ENCODE measurements at regions not wholly inside any gene's neighbourhood (a gene's known extent, or its start where the extent isn't known, plus 50 kb on each side); places are given as distances from the start of the nearest gene placed in this dataset.

DNA sequence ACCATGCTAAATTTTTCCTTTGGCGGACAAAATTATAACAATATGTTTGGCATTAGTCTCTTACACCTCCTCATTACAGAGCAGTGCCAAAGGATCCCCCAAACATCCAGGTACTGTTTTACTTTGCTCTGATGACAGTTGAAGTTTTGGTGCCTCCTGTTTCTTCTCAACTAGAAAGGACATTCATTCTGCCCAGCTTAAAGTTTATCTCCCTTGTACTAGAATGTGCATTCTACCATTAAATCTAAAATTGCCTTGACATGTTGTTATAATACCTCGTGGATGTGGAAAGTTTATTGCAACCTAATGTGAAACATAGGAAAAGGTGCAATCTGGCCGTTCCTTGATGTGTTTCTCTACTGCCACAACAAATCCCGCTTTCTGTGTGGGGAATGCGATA lies 173.4 kb downstream of the KITLG start:
- H3K36me3 ChIP-seq (ENCODE audit: insufficient read depth, low read length) = no peaks in the 10 kb centered on the region
- H3K9ac ChIP-seq (ENCODE audit: insufficient read length) = no peak overlapping the region
- no peak for TF ChIP-seq EZH2 (IDR thresholded peaks at IDR 0.05)
- no peak for TF ChIP-seq POLR2AphosphoS5 (IDR thresholded peaks at IDR 0.05; ENCODE audit: borderline replicate concordance, low read depth, low read length)
- TF ChIP-seq FOXP2 (optimal IDR thresholded peaks at IDR 0.05; ENCODE audit: control extremely low read depth, extremely low read length, insufficient read depth) = no peak
- no peak overlapping the region for H3K4me3 ChIP-seq
- DNase-seq (ENCODE audit: low read depth, low spot score) = no peak
- no peaks in the 10 kb centered on the region for H3K9me3 ChIP-seq (ENCODE audit: low read depth, low read length)
- H3K27ac ChIP-seq = no peak overlapping the region

GRCh38 chr12:88408823-88409222 lies 171.4 kb downstream of the KITLG start:
- no peak for DNase-seq (ENCODE audit: low read depth, low spot score)
- H3K36me3 ChIP-seq (ENCODE audit: insufficient read depth, low read length) = no peaks in the 10 kb centered on the region
- H3K9me3 ChIP-seq (ENCODE audit: low read depth, low read length) = no peaks in the 10 kb centered on the region
- H3K4me3 ChIP-seq = no peak overlapping the region
- TF ChIP-seq FOXP2 (optimal IDR thresholded peaks at IDR 0.05; ENCODE audit: control extremely low read depth, extremely low read length, insufficient read depth) (no peak), EZH2 (IDR thresholded peaks at IDR 0.05) (no peak), POLR2AphosphoS5 (IDR thresholded peaks at IDR 0.05; ENCODE audit: borderline replicate concordance, low read depth, low read length) (no peak)
- H3K27ac ChIP-seq = no peak overlapping the region
- no peak overlapping the region for H3K9ac ChIP-seq (ENCODE audit: insufficient read length)

DNA sequence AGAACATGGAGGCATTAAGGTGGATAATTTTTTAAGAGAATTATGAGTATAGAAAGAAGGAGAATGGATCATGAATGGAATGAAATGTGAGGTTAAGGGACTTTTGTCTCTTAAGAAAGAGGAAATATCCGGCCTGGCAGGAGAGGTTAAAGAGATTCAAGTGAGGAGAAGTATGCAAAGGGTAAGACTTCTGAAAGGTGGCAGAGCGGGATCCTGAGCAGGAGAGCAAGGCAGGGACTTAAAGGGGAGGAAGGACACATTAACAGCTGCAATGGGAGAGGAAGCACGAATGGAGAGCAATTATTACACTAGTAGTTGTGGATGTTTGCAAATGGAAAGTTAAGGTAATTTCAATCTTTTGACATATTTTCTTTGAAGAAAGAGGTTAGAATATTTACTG lies 171.0 kb downstream of the KITLG start:
- Histone ChIP-seq H3K27ac (no peak overlapping the region), H3K4me3 (no peak overlapping the region), H3K9ac (ENCODE audit: insufficient read length) (no peak overlapping the region), H3K36me3 (ENCODE audit: insufficient read depth, low read length) (no peaks in the 10 kb centered on the region), H3K9me3 (ENCODE audit: low read depth, low read length) (no peaks in the 10 kb centered on the region)
- DNase-seq (ENCODE audit: low read depth, low spot score) = no peak
- TF ChIP-seq EZH2 (IDR thresholded peaks at IDR 0.05) = no peak

GRCh38 chr12:88411689-88412088 lies 168.6 kb downstream of the KITLG start:
- no peak overlapping the region for H3K27ac ChIP-seq
- no peaks in the 10 kb centered on the region for H3K36me3 ChIP-seq (ENCODE audit: insufficient read depth, low read length)
- TF ChIP-seq POLR2AphosphoS5 (IDR thresholded peaks at IDR 0.05; ENCODE audit: borderline replicate concordance, low read depth, low read length) = no peak
- no peak for TF ChIP-seq EZH2 (IDR thresholded peaks at IDR 0.05)
- TF ChIP-seq FOXP2 (optimal IDR thresholded peaks at IDR 0.05; ENCODE audit: control extremely low read depth, extremely low read length, insufficient read depth) = no peak
- H3K9me3 ChIP-seq (ENCODE audit: low read depth, low read length) = no peaks in the 10 kb centered on the region
- H3K4me3 ChIP-seq = no peak overlapping the region
- no peak overlapping the region for H3K9ac ChIP-seq (ENCODE audit: insufficient read length)
- DNase-seq (ENCODE audit: low read depth, low spot score) = no peak

DNA sequence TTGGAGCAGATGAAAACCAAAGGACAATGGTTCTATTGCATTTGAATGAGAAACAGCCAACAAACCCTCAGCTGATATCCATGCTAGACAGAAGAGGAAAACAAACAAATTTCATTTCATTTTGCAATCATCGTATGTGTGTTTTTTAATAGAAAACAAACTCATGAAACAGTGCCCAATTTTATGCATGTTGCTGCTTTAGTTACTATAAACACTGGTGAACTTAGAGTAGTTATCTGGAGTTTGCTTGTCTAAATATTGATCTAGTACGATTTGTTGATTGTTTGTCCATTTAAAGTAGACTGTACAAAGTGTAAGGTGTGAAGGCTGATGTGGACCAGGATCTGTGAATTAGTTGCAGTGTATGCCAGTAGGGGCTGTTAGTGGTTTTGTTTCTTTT lies 166.6 kb downstream of the KITLG start:
- no peak overlapping the region for H3K27ac ChIP-seq
- no peak for DNase-seq (ENCODE audit: low read depth, low spot score)
- H3K9me3 ChIP-seq (ENCODE audit: low read depth, low read length) = no peaks in the 10 kb centered on the region
- H3K4me3 ChIP-seq = no peak overlapping the region
- no peak overlapping the region for H3K9ac ChIP-seq (ENCODE audit: insufficient read length)
- H3K36me3 ChIP-seq (ENCODE audit: insufficient read depth, low read length) = no peaks in the 10 kb centered on the region
- TF ChIP-seq EZH2 (IDR thresholded peaks at IDR 0.05) = no peak
- TF ChIP-seq POLR2AphosphoS5 (IDR thresholded peaks at IDR 0.05; ENCODE audit: borderline replicate concordance, low read depth, low read length) = no peak
- no peak for TF ChIP-seq FOXP2 (optimal IDR thresholded peaks at IDR 0.05; ENCODE audit: control extremely low read depth, extremely low read length, insufficient read depth)

- H3K9ac ChIP-seq (ENCODE audit: insufficient read length) = no peak overlapping the region
- H3K9me3 ChIP-seq (ENCODE audit: low read depth, low read length) = no peaks in the 10 kb centered on the region
- H3K27ac ChIP-seq = no peak overlapping the region
- no peak overlapping the region for H3K4me3 ChIP-seq
- DNase-seq (ENCODE audit: low read depth, low spot score) = no peak
- H3K36me3 ChIP-seq (ENCODE audit: insufficient read depth, low read length) = no peaks in the 10 kb centered on the region
- TF ChIP-seq EZH2 (IDR thresholded peaks at IDR 0.05) (no peak), POLR2AphosphoS5 (IDR thresholded peaks at IDR 0.05; ENCODE audit: borderline replicate concordance, low read depth, low read length) (no peak), FOXP2 (optimal IDR thresholded peaks at IDR 0.05; ENCODE audit: control extremely low read depth, extremely low read length, insufficient read depth) (no peak)
Measured at GRCh38 chr12:88416155-88416554, 164.1 kb downstream of the KITLG start.

GRCh38 chr12:88416786-88417185 lies 163.5 kb downstream of the KITLG start:
- no peak for TF ChIP-seq POLR2AphosphoS5 (IDR thresholded peaks at IDR 0.05; ENCODE audit: borderline replicate concordance, low read depth, low read length)
- no peak for TF ChIP-seq FOXP2 (optimal IDR thresholded peaks at IDR 0.05; ENCODE audit: control extremely low read depth, extremely low read length, insufficient read depth)
- TF ChIP-seq EZH2 (IDR thresholded peaks at IDR 0.05) = no peak
- no peak overlapping the region for H3K4me3 ChIP-seq
- H3K27ac ChIP-seq = no peak overlapping the region

GRCh38 chr12:88417531-88417930 lies 162.7 kb downstream of the KITLG start:
- TF ChIP-seq FOXP2 (optimal IDR thresholded peaks at IDR 0.05; ENCODE audit: control extremely low read depth, extremely low read length, insufficient read depth) (no peak), POLR2AphosphoS5 (IDR thresholded peaks at IDR 0.05; ENCODE audit: borderline replicate concordance, low read depth, low read length) (no peak), EZH2 (IDR thresholded peaks at IDR 0.05) (no peak)
- no peaks in the 10 kb centered on the region for H3K36me3 ChIP-seq (ENCODE audit: insufficient read depth, low read length)
- no peak overlapping the region for H3K9ac ChIP-seq (ENCODE audit: insufficient read length)
- no peak for DNase-seq (ENCODE audit: low read depth, low spot score)
- H3K9me3 ChIP-seq (ENCODE audit: low read depth, low read length) = no peaks in the 10 kb centered on the region
- H3K4me3 ChIP-seq = no peak overlapping the region
- no peak overlapping the region for H3K27ac ChIP-seq

More at GRCh38 chr12:88416786-88417185, 163.5 kb downstream of the KITLG start:
- DNase-seq (ENCODE audit: low read depth, low spot score) = no peak
- Histone ChIP-seq H3K9me3 (ENCODE audit: low read depth, low read length) (no peaks in the 10 kb centered on the region), H3K36me3 (ENCODE audit: insufficient read depth, low read length) (no peaks in the 10 kb centered on the region), H3K9ac (ENCODE audit: insufficient read length) (no peak overlapping the region)

GRCh38 chr12:88418856-88419497 lies 161.3 kb downstream of the KITLG start:
- no peak overlapping the region for H3K4me3 ChIP-seq
- no peak for TF ChIP-seq POLR2AphosphoS5 (IDR thresholded peaks at IDR 0.05; ENCODE audit: borderline replicate concordance, low read depth, low read length)
- no peak for TF ChIP-seq EZH2 (IDR thresholded peaks at IDR 0.05)
- no peak for TF ChIP-seq FOXP2 (optimal IDR thresholded peaks at IDR 0.05; ENCODE audit: control extremely low read depth, extremely low read length, insufficient read depth)
- H3K9me3 ChIP-seq (ENCODE audit: low read depth, low read length) = no peaks in the 10 kb centered on the region
- no peak overlapping the region for H3K27ac ChIP-seq
- no peak for DNase-seq (ENCODE audit: low read depth, low spot score)
- no peaks in the 10 kb centered on the region for H3K36me3 ChIP-seq (ENCODE audit: insufficient read depth, low read length)
- H3K9ac ChIP-seq (ENCODE audit: insufficient read length) = no peak overlapping the region
